PC-9 (cell line): ENCODE measurements at regions not wholly inside any gene's neighbourhood (a gene's known extent, or its start where the extent isn't known, plus 50 kb on each side); places are given as distances from the start of the nearest gene placed in this dataset.

Source experiments
- EZH2 ChIP-seq: fragments of 200-600 bp; sonication (generic); IDR thresholded peaks from 2 replicates; pipeline ENCODE4 v1.8.0; 2017; ENCODE audit warnings: antibody characterized with exemption, low read depth
- TF ChIP-seq, protein P1 (sequence below): fragments of 200-600 bp; sonication (generic); conservative IDR thresholded peaks from 2 replicates; pipeline ENCODE4 v1.6.1; 2017; ENCODE audit warnings: mixed run types, antibody characterized with exemption, mild to moderate bottlenecking, moderate library complexity

DNA sequence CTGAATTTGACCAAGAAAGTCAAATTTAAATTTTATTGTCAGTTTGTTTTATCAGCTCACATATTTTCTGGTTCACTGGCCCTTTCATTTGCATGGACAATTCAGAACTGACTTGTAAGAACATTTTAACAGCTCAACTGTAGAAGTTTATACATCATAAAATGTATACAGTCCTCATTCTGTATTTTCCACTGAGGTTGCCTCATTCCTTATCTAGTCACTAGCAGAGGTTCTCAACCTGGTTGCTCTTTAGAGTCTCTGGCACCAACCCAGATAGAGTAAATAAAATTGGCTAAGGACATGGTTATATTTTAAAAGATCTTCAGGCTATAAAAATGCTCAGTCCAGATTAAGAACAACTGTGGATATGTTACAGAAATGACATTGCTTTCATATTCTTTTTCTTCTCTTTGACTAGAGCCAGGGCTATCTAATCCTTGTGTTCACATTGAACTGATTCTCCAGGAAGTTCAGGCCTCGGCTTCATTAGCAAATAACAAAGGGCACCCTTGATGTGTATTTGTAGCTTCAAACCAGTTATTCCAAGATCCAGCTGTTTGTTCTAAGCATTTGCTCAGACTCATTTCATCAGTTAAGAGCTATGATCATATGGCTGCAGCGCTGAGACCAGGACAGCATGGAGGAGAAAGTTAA, 782.5 kb downstream of the ETS1 start:
- TF ChIP-seq, protein P1, sequence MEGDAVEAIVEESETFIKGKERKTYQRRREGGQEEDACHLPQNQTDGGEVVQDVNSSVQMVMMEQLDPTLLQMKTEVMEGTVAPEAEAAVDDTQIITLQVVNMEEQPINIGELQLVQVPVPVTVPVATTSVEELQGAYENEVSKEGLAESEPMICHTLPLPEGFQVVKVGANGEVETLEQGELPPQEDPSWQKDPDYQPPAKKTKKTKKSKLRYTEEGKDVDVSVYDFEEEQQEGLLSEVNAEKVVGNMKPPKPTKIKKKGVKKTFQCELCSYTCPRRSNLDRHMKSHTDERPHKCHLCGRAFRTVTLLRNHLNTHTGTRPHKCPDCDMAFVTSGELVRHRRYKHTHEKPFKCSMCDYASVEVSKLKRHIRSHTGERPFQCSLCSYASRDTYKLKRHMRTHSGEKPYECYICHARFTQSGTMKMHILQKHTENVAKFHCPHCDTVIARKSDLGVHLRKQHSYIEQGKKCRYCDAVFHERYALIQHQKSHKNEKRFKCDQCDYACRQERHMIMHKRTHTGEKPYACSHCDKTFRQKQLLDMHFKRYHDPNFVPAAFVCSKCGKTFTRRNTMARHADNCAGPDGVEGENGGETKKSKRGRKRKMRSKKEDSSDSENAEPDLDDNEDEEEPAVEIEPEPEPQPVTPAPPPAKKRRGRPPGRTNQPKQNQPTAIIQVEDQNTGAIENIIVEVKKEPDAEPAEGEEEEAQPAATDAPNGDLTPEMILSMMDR: no peak
- no peak for TF ChIP-seq EZH2
